ENCODE measurements at regions not wholly inside any gene's neighbourhood (a gene's known extent, or its start where the extent isn't known, plus 50 kb on each side); places are given as distances from the start of the nearest gene placed in this dataset.

DNA sequence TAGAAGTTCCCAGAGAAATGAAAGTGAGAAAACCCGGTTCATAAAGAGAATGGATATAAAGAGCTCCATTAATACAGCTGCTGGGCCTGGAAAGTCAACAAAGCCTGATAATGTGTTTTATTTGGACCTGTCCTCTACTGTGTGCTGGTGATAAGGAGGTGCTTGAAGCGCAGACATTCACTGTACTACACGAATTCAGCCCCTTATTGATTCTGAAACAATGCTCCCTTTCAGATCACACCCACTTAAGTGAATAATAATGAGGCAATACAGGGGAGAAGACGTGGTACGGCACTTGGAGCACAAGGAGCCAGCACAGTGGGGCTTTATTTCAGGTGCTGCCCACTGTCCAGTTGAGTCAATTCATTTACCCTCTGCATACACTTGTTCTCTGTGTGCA, 260.8 kb downstream of the FGFR2 start (continued):
- TF ChIP-seq, protein P1, sequence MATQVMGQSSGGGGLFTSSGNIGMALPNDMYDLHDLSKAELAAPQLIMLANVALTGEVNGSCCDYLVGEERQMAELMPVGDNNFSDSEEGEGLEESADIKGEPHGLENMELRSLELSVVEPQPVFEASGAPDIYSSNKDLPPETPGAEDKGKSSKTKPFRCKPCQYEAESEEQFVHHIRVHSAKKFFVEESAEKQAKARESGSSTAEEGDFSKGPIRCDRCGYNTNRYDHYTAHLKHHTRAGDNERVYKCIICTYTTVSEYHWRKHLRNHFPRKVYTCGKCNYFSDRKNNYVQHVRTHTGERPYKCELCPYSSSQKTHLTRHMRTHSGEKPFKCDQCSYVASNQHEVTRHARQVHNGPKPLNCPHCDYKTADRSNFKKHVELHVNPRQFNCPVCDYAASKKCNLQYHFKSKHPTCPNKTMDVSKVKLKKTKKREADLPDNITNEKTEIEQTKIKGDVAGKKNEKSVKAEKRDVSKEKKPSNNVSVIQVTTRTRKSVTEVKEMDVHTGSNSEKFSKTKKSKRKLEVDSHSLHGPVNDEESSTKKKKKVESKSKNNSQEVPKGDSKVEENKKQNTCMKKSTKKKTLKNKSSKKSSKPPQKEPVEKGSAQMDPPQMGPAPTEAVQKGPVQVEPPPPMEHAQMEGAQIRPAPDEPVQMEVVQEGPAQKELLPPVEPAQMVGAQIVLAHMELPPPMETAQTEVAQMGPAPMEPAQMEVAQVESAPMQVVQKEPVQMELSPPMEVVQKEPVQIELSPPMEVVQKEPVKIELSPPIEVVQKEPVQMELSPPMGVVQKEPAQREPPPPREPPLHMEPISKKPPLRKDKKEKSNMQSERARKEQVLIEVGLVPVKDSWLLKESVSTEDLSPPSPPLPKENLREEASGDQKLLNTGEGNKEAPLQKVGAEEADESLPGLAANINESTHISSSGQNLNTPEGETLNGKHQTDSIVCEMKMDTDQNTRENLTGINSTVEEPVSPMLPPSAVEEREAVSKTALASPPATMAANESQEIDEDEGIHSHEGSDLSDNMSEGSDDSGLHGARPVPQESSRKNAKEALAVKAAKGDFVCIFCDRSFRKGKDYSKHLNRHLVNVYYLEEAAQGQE (IDR thresholded peaks at IDR 0.05; ENCODE audit: low read depth, low read length) = no peak
- TF ChIP-seq, protein P2, sequence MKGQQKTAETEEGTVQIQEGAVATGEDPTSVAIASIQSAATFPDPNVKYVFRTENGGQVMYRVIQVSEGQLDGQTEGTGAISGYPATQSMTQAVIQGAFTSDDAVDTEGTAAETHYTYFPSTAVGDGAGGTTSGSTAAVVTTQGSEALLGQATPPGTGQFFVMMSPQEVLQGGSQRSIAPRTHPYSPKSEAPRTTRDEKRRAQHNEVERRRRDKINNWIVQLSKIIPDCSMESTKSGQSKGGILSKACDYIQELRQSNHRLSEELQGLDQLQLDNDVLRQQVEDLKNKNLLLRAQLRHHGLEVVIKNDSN (IDR thresholded peaks at IDR 0.05; ENCODE audit: borderline replicate concordance, low read depth) = no peak
- TF ChIP-seq CHD2 (IDR thresholded peaks at IDR 0.05; ENCODE audit: low read length, partially characterized antibody) = no peak

DNA sequence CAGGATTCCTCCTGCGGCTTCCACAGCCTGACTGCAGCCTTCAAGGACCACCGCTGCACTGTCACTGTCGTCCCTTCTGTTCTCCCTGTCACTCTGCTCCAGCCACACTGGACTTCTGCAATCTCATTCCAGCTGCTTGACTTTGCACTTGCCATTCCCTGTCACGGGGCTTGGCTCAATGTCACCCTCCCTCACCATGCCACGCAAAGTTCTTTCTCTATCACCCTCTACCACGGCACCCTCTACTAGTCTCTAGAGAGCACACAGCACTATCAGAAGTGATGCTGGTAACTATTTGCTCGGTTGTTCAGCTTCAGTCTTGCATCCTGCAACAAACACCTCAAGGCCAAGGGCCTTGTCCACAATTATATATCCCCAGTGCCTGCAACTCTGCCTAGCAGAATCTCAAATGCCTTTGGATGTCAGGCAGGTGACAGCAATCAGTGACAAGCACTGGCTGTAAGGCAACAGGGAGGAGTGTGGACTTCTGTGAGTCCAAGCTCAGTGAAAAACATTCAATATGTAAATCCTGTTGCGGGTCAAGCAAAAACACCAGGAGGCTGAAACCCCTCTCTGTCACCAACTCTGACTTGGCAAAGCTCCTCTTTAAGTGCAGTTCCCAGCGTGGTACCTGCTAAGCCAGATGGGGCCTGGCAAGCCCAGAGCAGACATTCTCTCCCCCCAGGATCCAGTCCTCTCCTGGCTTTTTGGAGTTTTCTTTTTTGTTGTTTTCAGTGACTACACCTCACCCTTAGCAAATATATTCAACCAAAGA, 259.9 kb downstream of the FGFR2 start:
- no peaks in the 10 kb centered on the region for H3K4me1 ChIP-seq (ENCODE audit: control insufficient read depth in 1 of 2, insufficient read depth in 2 of 2, low read depth in 1 of 2, low read length in 1 of 2)
- no peak overlapping the region for H3K4me3 ChIP-seq (ENCODE audit: low read depth in 2 of 2, low read length in 1 of 2)
- H3K36me3 ChIP-seq (replicated peaks in 1 of 2; ENCODE audit: control insufficient read depth in 1 of 2, insufficient read depth in 2 of 2, low read length in 1 of 2) = no peaks in the 10 kb centered on the region
- no peak overlapping the region for H3K9ac ChIP-seq
- H3K9me2 ChIP-seq = no peaks in the 10 kb centered on the region
- H2AFZ ChIP-seq (ENCODE audit: low read depth) = no peak overlapping the region
- H3F3A ChIP-seq (replicated peaks; ENCODE audit: insufficient read depth) = no peaks in the 10 kb centered on the region
- H3K27me3 ChIP-seq (ENCODE audit: insufficient read depth) = no peaks in the 10 kb centered on the region
- no peak overlapping the region for H3K27ac ChIP-seq (ENCODE audit: low read depth in 2 of 2, low read length in 1 of 2)
- no peaks in the 10 kb centered on the region for H3K79me2 ChIP-seq (ENCODE audit: insufficient read depth)
- no peaks in the 10 kb centered on the region for H3K9me3 ChIP-seq
- no peak for DNase-seq
- ChIA-PET CTCF (interaction anchor here (0.9 to 1.1 kb wide), 2 partner anchors 10 to 399 kb away, joined by 3 read pairs; no protein-coding TSS in a partner anchor), POLR2A (no interaction called here)
- whole genome bisulfite sequencing (ENCODE audit: low lambda C conversion rate) = 29% methylated on average over 8 of the region's 9 CpGs
- H4K20me1 ChIP-seq (ENCODE audit: insufficient read depth) = no peaks in the 10 kb centered on the region
- no peak overlapping the region for H3K4me2 ChIP-seq
- TF ChIP-seq, protein P1 (IDR thresholded peaks at IDR 0.05; ENCODE audit: low read depth, low read length) = no peak
- TF ChIP-seq, protein P3, sequence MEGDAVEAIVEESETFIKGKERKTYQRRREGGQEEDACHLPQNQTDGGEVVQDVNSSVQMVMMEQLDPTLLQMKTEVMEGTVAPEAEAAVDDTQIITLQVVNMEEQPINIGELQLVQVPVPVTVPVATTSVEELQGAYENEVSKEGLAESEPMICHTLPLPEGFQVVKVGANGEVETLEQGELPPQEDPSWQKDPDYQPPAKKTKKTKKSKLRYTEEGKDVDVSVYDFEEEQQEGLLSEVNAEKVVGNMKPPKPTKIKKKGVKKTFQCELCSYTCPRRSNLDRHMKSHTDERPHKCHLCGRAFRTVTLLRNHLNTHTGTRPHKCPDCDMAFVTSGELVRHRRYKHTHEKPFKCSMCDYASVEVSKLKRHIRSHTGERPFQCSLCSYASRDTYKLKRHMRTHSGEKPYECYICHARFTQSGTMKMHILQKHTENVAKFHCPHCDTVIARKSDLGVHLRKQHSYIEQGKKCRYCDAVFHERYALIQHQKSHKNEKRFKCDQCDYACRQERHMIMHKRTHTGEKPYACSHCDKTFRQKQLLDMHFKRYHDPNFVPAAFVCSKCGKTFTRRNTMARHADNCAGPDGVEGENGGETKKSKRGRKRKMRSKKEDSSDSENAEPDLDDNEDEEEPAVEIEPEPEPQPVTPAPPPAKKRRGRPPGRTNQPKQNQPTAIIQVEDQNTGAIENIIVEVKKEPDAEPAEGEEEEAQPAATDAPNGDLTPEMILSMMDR (IDR thresholded peaks at IDR 0.05) = no peak
- TF ChIP-seq FOSL2 (IDR thresholded peaks at IDR 0.05; ENCODE audit: borderline replicate concordance, low read depth) (no peak), RXRA (IDR thresholded peaks at IDR 0.05; ENCODE audit: borderline replicate concordance, low read depth) (no peak), NFIC (IDR thresholded peaks at IDR 0.05; ENCODE audit: borderline replicate concordance) (no peak), EP300 (IDR thresholded peaks at IDR 0.05; ENCODE audit: borderline replicate concordance in 1 of 2, low read depth in 1 of 2, low read length in 1 of 2) (no peak), TEAD4 (IDR thresholded peaks at IDR 0.05; ENCODE audit: borderline replicate concordance, insufficient read depth) (no peak), CHD2 (IDR thresholded peaks at IDR 0.05; ENCODE audit: low read length, partially characterized antibody) (no peak), RAD21 (IDR thresholded peaks at IDR 0.05; ENCODE audit: low read length) (no peak), POLR2AphosphoS5 (IDR thresholded peaks at IDR 0.05; ENCODE audit: low read depth, low read length) (no peak), GABPA (IDR thresholded peaks at IDR 0.05; ENCODE audit: low read depth) (no peak), MEF2A (IDR thresholded peaks at IDR 0.05; ENCODE audit: borderline replicate concordance, low read depth) (no peak), TAF1 (IDR thresholded peaks at IDR 0.05; ENCODE audit: borderline replicate concordance, low read depth, low read length) (no peak)
- TF ChIP-seq, protein P4, sequence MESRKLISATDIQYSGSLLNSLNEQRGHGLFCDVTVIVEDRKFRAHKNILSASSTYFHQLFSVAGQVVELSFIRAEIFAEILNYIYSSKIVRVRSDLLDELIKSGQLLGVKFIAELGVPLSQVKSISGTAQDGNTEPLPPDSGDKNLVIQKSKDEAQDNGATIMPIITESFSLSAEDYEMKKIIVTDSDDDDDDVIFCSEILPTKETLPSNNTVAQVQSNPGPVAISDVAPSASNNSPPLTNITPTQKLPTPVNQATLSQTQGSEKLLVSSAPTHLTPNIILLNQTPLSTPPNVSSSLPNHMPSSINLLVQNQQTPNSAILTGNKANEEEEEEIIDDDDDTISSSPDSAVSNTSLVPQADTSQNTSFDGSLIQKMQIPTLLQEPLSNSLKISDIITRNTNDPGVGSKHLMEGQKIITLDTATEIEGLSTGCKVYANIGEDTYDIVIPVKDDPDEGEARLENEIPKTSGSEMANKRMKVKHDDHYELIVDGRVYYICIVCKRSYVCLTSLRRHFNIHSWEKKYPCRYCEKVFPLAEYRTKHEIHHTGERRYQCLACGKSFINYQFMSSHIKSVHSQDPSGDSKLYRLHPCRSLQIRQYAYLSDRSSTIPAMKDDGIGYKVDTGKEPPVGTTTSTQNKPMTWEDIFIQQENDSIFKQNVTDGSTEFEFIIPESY (IDR thresholded peaks at IDR 0.05; ENCODE audit: borderline replicate concordance, low read depth) = no peak
- TF ChIP-seq, protein P5, sequence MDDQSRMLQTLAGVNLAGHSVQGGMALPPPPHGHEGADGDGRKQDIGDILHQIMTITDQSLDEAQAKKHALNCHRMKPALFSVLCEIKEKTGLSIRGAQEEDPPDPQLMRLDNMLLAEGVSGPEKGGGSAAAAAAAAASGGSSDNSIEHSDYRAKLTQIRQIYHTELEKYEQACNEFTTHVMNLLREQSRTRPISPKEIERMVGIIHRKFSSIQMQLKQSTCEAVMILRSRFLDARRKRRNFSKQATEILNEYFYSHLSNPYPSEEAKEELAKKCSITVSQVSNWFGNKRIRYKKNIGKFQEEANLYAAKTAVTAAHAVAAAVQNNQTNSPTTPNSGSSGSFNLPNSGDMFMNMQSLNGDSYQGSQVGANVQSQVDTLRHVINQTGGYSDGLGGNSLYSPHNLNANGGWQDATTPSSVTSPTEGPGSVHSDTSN (IDR thresholded peaks at IDR 0.05) = no peak

All from SK-N-SH (cell line).